Duodenal mucosa (tissue), 2 donors: ENCODE measurements at regions not wholly inside any gene's neighbourhood (a gene's known extent, or its start where the extent isn't known, plus 50 kb on each side); places are given as distances from the start of the nearest gene placed in this dataset.
"Not testable (repeated sequence)": the region's sequence is repeated elsewhere in the genome, so short reads cannot be mapped to it uniquely, and the experiment has no call there.

Experiments
- H3K27ac ChIP-seq: one replicate; pipeline ENCODE4 v1.7.0; 2013; ENCODE audit warnings: low read depth, low read length
- H3K27me3 ChIP-seq, 2 donors: one replicate each; pipeline ENCODE4 v1.7.0; 2013; ENCODE audit warnings: low read length in 2 of 2, control low read depth in 1 of 2; ENCODE audit not compliant: insufficient read depth in 2 of 2, control insufficient read depth in 1 of 2
- H3K36me3 ChIP-seq, 2 donors: one replicate each; pipeline ENCODE4 v1.7.0; 2013; ENCODE audit warnings: low read length in 2 of 2, control low read depth in 1 of 2; ENCODE audit not compliant: insufficient read depth in 2 of 2, control insufficient read depth in 1 of 2
- H3K4me1 ChIP-seq, 2 donors: one replicate each; pipeline ENCODE4 v1.7.0; 2013; ENCODE audit warnings: low read length in 2 of 2, control low read depth in 1 of 2; ENCODE audit not compliant: insufficient read depth in 2 of 2, control insufficient read depth in 1 of 2
- H3K4me3 ChIP-seq, 2 donors: one replicate each; pipeline ENCODE4 v1.7.0; 2013; ENCODE audit warnings: low read length in 2 of 2, low read depth in 1 of 2
- H3K9ac ChIP-seq, 2 donors: one replicate each; pipeline ENCODE4 v1.7.0; 2013; ENCODE audit warnings: low read length in 2 of 2, low read depth in 1 of 2
- H3K9me3 ChIP-seq, 2 donors: one replicate each; pipeline ENCODE4 v1.7.0; 2013; ENCODE audit warnings: low read length in 2 of 2, control low read depth in 1 of 2; ENCODE audit not compliant: control insufficient read depth in 1 of 2

DNA sequence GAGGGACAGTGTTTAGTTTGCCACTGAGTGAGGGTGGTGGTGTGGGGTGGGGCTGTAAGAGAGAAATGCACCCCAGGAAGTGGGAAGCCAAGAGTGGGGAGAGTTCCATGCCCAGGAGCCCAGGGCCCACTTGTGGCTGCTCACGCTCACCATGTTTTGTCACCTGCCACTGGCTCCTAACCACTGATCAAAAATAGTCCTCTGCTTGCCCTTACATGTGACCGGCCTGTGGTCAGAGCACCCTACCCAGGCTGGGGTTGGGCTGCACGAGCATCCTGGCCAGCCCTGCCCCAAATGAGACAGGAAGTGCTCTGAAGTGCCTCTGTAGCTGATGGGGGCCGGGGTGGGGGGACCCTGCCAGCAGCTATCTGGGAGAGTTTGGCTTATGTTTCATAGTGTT, 216.3 kb downstream of the RPLP1 start:
- H3K4me1 ChIP-seq = peaks cover 35 to 38% of the 10 kb centered on the region in 2 donors
- peaks cover 0 to 7% of the 10 kb centered on the region in 2 donors for H3K27me3 ChIP-seq
- H3K36me3 ChIP-seq = no peaks in the 10 kb centered on the region
- no peaks in the 10 kb centered on the region for H3K9me3 ChIP-seq
- H3K4me3 ChIP-seq = no peak overlapping the region
- H3K9ac ChIP-seq = no peak overlapping the region
- no peak overlapping the region for H3K27ac ChIP-seq

DNA sequence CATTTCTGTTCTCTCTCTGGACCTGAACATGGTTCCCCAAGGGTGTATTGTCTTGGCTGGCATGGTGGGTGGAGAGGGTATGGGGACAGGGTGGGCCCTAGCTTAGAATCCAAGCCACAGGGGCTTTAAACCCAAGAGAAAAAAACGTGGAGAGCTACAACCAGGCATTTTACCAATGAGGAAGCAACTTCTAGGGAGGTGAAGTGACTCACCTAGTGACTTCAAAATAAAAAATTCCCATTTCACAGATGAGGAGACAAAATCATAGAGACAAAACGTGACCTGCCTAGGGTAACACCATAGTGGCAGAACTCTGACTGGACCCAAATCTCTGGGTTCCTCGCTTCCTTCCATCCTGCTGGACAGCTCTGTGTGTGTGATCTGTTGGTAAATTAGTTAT, 216.8 kb downstream of the RPLP1 start:
- H3K27ac ChIP-seq = no peak overlapping the region
- H3K9me3 ChIP-seq = no peaks in the 10 kb centered on the region
- no peak overlapping the region for H3K9ac ChIP-seq
- H3K4me3 ChIP-seq = no peak overlapping the region
- H3K27me3 ChIP-seq = peaks cover 0 to 2% of the 10 kb centered on the region in 2 donors
- H3K4me1 ChIP-seq = peaks cover 35 to 38% of the 10 kb centered on the region in 2 donors
- no peaks in the 10 kb centered on the region for H3K36me3 ChIP-seq

DNA sequence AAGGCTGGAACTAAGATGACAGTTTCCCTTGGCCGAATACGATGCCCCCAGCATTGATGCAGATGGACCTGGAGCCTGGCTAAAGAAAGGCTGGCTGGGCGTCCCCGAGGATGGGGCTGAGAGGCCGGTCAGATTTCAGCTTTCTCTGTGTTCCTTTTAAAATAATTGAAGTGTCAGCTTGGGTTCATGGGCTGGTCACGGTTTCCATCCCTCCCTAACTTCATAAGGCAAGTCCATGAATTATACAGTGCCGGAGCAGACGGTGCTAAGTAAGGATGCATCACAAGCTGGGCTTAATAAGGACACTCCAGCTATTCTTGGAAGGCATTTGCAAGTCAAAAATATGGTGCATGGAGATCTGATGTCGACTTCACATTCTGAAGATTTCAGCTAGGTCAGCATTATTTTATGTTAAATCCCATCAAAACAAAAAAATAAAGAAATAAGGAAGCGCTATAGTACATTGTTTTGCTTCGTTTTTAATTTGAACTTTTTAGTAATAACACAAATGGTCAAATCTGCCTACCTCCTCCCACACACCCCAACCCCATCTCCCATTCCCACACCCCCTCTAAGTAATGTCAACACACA, 220.8 kb downstream of the RPLP1 start:
- no peak overlapping the region for H3K27ac ChIP-seq

GRCh38 chr15:69675731-69676130, 223.1 kb downstream of the RPLP1 start:
- no peak overlapping the region for H3K27ac ChIP-seq
- no peak overlapping the region for H3K4me3 ChIP-seq
- no peaks in the 10 kb centered on the region for H3K36me3 ChIP-seq
- no peaks in the 10 kb centered on the region for H3K9me3 ChIP-seq
- no peak overlapping the region for H3K9ac ChIP-seq
- H3K4me1 ChIP-seq = no peaks in the 10 kb centered on the region
- no peaks in the 10 kb centered on the region for H3K27me3 ChIP-seq

More for the DNA sequence above, 220.8 kb downstream of the RPLP1 start:
- Histone ChIP-seq H3K9ac (no peak overlapping the region), H3K36me3 (no peaks in the 10 kb centered on the region), H3K4me1 (peaks cover 12 to 13% of the 10 kb centered on the region in 2 donors), H3K4me3 (no peak overlapping the region), H3K27me3 (no peaks in the 10 kb centered on the region), H3K9me3 (no peaks in the 10 kb centered on the region)

GRCh38 chr15:69677403-69677802, 224.8 kb downstream of the RPLP1 start:
- no peaks in the 10 kb centered on the region for H3K27me3 ChIP-seq
- H3K27ac ChIP-seq = no peak overlapping the region
- H3K9me3 ChIP-seq = peaks cover 0 to 2% of the 10 kb centered on the region in 2 donors
- H3K4me1 ChIP-seq = no peaks in the 10 kb centered on the region
- H3K36me3 ChIP-seq = no peaks in the 10 kb centered on the region
- H3K4me3 ChIP-seq = no peak overlapping the region
- no peak overlapping the region for H3K9ac ChIP-seq

DNA sequence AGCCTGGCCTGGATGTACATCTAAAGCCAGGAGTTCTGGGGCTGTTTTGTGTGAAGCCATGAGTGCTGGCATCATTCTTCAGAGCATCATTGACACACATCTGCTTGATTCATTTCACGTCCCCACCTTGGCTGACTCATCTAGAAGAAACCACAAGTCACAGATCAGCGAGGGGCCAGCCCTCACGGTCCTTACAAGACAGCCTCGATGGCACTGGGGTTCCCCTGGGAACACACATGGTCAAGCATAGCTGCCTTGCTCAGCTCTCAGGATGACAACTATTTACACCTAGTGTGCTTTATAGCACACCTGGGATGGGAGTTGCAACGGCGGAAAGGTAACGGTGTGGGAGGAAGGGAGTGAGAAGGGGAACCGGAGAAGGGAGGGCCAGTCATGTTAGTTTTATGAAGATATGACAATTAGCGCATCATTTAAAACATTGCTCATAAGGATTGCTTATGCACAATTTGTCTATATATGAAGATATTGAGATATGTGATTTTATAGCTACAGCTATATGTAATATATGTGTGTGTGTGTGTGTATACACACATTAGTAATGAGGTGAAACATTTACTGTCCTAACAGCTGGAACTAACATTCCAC, 227.1 kb downstream of the RPLP1 start:
- no peak overlapping the region for H3K9ac ChIP-seq
- no peaks in the 10 kb centered on the region for H3K36me3 ChIP-seq
- H3K9me3 ChIP-seq = peaks cover 0 to 2% of the 10 kb centered on the region in 2 donors
- H3K27me3 ChIP-seq = no peaks in the 10 kb centered on the region
- no peak overlapping the region for H3K4me3 ChIP-seq
- H3K4me1 ChIP-seq = no peaks in the 10 kb centered on the region
- H3K27ac ChIP-seq = no peak overlapping the region

- H3K9ac ChIP-seq, H3K27me3 ChIP-seq: not testable (repeated sequence)
These were observed 232.2 kb downstream of the RPLP1 start for GRCh38 chr15:69684823-69685222.

DNA sequence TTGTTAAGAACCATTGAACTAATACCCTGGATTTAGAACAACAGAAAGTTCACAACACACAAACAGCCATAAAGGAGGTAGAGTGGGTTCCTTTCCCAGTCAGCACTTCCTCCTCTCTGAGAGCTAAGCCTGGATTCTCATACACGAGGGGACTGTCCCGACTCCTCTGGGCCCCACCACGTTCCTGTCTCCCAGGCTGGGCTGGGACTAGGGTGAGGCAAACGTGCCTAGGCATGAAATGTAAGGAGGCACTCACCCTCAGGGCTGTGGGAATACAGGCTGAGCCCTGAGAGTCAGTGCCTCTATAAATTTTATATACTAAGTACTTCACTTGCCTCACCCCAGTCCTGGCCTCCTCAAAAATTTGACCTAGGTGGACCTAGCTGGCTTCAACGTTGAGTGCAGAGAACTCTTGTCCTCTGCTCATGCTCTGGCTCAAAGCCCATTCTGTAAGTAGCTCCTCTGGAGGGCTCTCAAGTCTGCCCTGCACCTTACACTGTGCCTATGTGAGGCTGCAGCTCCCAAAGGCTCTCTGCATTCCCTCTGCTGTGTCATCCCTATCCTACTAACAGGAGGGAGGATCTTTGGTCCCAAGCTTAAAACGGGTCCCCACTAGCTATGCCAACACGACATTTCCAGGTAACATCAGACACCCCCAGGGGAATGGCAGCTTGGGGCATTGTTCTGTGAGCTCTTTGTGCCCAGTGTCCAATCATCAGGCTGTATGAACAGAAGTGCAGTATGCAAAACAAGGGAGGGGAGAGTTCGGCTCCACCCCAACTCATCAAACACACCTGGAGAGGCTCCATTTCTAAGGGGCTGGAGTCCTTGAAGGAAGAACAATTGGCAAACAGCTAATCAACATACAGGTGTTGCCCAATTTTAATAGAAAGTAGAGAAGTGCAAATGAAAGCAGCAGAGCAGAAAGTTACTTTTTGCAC, 233.2 kb downstream of the RPLP1 start:
- no peak overlapping the region for H3K4me3 ChIP-seq
- no peak overlapping the region for H3K27ac ChIP-seq

More at GRCh38 chr15:69684823-69685222, 232.2 kb downstream of the RPLP1 start:
- H3K4me1 ChIP-seq, H3K4me3 ChIP-seq, H3K36me3 ChIP-seq, H3K27ac ChIP-seq: not testable (repeated sequence)
- peaks cover 15 to 18% of the 10 kb centered on the region in 2 donors for H3K9me3 ChIP-seq

GRCh38 chr15:69686626-69687025, 234.0 kb downstream of the RPLP1 start:
- no peak overlapping the region for H3K4me3 ChIP-seq
- H3K4me1 ChIP-seq = peaks cover 9 to 10% of the 10 kb centered on the region in 2 donors
- H3K9me3 ChIP-seq = peaks cover 17 to 22% of the 10 kb centered on the region in 2 donors
- H3K36me3 ChIP-seq = no peaks in the 10 kb centered on the region
- H3K27ac ChIP-seq = no peak overlapping the region
- no peaks in the 10 kb centered on the region for H3K27me3 ChIP-seq
- H3K9ac ChIP-seq = no peak overlapping the region

More for the DNA sequence above, 233.2 kb downstream of the RPLP1 start:
- Histone ChIP-seq H3K9me3 (peaks cover 17 to 22% of the 10 kb centered on the region in 2 donors), H3K9ac (no peak overlapping the region), H3K36me3 (no peaks in the 10 kb centered on the region), H3K4me1 (peaks cover 9 to 10% of the 10 kb centered on the region in 2 donors), H3K27me3 (no peaks in the 10 kb centered on the region)

DNA sequence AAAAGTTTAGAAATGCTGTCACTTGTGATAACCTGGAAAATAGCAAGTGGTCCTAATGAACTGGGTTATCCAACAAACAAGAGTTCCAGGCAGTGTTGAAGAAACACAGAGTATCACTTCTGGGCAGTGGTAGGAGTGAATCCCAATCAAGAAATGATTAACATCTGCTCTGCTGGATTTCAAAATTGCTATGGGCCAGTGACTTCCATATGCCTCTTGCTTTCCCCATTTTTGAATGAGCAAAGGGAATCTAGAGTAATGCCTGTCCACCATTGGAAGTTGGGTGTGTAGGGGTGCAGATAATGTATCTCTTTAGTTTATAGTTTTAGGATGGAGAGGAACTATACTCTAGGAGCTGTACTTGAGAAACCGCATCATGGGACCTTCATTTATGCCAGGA, 236.5 kb downstream of the RPLP1 start:
- peaks cover 9 to 10% of the 10 kb centered on the region in 2 donors for H3K4me1 ChIP-seq
- H3K4me3 ChIP-seq = no peak overlapping the region
- H3K9ac ChIP-seq = no peak overlapping the region
- no peak overlapping the region for H3K27ac ChIP-seq
- peaks cover 15 to 22% of the 10 kb centered on the region in 2 donors for H3K9me3 ChIP-seq
- no peaks in the 10 kb centered on the region for H3K36me3 ChIP-seq
- H3K27me3 ChIP-seq = no peaks in the 10 kb centered on the region
